SK-N-MC (cell line): ENCODE measurements at regions not wholly inside any gene's neighbourhood (a gene's known extent, or its start where the extent isn't known, plus 50 kb on each side); places are given as distances from the start of the nearest gene placed in this dataset.

ENCODE experiments used
- EZH2 ChIP-seq: fragments of 200-600 bp; sonication (generic); IDR thresholded peaks from one replicate; pipeline ENCODE4 v1.6.1; 2017; ENCODE audit warnings: antibody characterized with exemption
- FOXP2 ChIP-seq: optimal IDR thresholded peaks from 2 replicates; pipeline ENCODE3; 2011; ENCODE audit warnings: mild to moderate bottlenecking, moderate library complexity; ENCODE audit not compliant: insufficient read depth; ENCODE audit errors: extremely low read length, control extremely low read depth
- POLR2AphosphoS5 ChIP-seq: IDR thresholded peaks from 2 replicates; pipeline ENCODE4 v1.6.1; 2012; ENCODE audit warnings: mild to moderate bottlenecking, low read depth, low read length, borderline replicate concordance

GRCh38 chr5:160929360-160929759, 77.3 kb upstream of the ATP10B start:
- TF ChIP-seq POLR2AphosphoS5 (no peak), EZH2 (no peak), FOXP2 (no peak)
